DOHH2 (cell line): ENCODE measurements at regions not wholly inside any gene's neighbourhood (a gene's known extent, or its start where the extent isn't known, plus 50 kb on each side); places are given as distances from the start of the nearest gene placed in this dataset.
A peak's percentile ranks its signal among the peaks of the same experiment; 100 is the strongest.

ENCODE experiments used
- H3F3A ChIP-seq: fragments of 200-600 bp; sonication (generic), shearing (Covaris generic); 2 replicates; pipeline ENCODE4 v1.6.0; 2016; ENCODE audit warnings: antibody characterized with exemption, mild to moderate bottlenecking; ENCODE audit not compliant: control insufficient read depth, insufficient read depth
- H3K27ac ChIP-seq: fragments of 200-600 bp; sonication (generic); 2 replicates; pipeline ENCODE4 v1.5.1; 2014; ENCODE audit warnings: low read depth, mild to moderate bottlenecking, low read length, moderate library complexity
- H3K27me3 ChIP-seq: fragments of 200-600 bp; sonication (generic); 2 replicates; pipeline ENCODE4 v1.6.1; 2014; ENCODE audit warnings: mild to moderate bottlenecking, low read length, mixed read lengths; ENCODE audit not compliant: control insufficient read depth
- H3K36me3 ChIP-seq: fragments of 200-600 bp; sonication (generic); 2 replicates; pipeline ENCODE4 v1.6.1; 2014; ENCODE audit warnings: mild to moderate bottlenecking, low read length, moderate library complexity, mixed read lengths; ENCODE audit not compliant: control insufficient read depth
- H3K4me1 ChIP-seq: fragments of 200-600 bp; sonication (generic); 2 replicates; pipeline ENCODE4 v1.6.1; 2014; ENCODE audit warnings: mild to moderate bottlenecking, low read length, mixed read lengths; ENCODE audit not compliant: control insufficient read depth
- H3K4me2 ChIP-seq: fragments of 200-600 bp; sonication (generic); 2 replicates; pipeline ENCODE4 v1.6.0; 2014; ENCODE audit warnings: mild to moderate bottlenecking, low read length, moderate library complexity
- H3K4me3 ChIP-seq: fragments of 200-600 bp; sonication (generic); 2 replicates; pipeline ENCODE4 v1.5.1; 2014; ENCODE audit warnings: mild to moderate bottlenecking, low read length, mixed read lengths
- H3K79me2 ChIP-seq: fragments of 200-600 bp; sonication (generic); 2 replicates; pipeline ENCODE4 v1.6.1; 2014; ENCODE audit warnings: mild to moderate bottlenecking, low read length, mixed read lengths; ENCODE audit not compliant: control insufficient read depth
- H3K9me2 ChIP-seq: fragments of 200-600 bp; sonication (generic); replicated peaks from 2 replicates; pipeline ENCODE4 v1.6.1; 2014; ENCODE audit warnings: mild to moderate bottlenecking, low read length, mixed read lengths; ENCODE audit not compliant: control insufficient read depth
- H3K9me3 ChIP-seq: fragments of 200-600 bp; sonication (generic); 2 replicates; pipeline ENCODE4 v1.6.1; 2014; ENCODE audit warnings: antibody characterized with exemption, low read length, mixed read lengths; ENCODE audit not compliant: control insufficient read depth, insufficient read depth
- H4K20me1 ChIP-seq: fragments of 200-600 bp; sonication (generic); 2 replicates; pipeline ENCODE4 v1.6.0; 2014; ENCODE audit warnings: low read depth, mild to moderate bottlenecking, antibody characterized with exemption, low read length, moderate library complexity; ENCODE audit not compliant: control insufficient read depth, insufficient read depth
- EZH2phosphoT487 ChIP-seq: fragments of 200-600 bp; sonication (generic); IDR thresholded peaks from 2 replicates; pipeline ENCODE4 v1.6.1; 2017; ENCODE audit warnings: borderline replicate concordance, mild to moderate bottlenecking, antibody characterized with exemption, low read length, moderate library complexity, mixed read lengths
- TF ChIP-seq, protein P1 (sequence below): fragments of 200-600 bp; sonication (generic); IDR thresholded peaks from one replicate; pipeline ENCODE4 v1.5.1; 2014; ENCODE audit warnings: antibody characterized with exemption, mild to moderate bottlenecking, low read depth, low read length; ENCODE audit not compliant: poor library complexity, severe bottlenecking

DNA sequence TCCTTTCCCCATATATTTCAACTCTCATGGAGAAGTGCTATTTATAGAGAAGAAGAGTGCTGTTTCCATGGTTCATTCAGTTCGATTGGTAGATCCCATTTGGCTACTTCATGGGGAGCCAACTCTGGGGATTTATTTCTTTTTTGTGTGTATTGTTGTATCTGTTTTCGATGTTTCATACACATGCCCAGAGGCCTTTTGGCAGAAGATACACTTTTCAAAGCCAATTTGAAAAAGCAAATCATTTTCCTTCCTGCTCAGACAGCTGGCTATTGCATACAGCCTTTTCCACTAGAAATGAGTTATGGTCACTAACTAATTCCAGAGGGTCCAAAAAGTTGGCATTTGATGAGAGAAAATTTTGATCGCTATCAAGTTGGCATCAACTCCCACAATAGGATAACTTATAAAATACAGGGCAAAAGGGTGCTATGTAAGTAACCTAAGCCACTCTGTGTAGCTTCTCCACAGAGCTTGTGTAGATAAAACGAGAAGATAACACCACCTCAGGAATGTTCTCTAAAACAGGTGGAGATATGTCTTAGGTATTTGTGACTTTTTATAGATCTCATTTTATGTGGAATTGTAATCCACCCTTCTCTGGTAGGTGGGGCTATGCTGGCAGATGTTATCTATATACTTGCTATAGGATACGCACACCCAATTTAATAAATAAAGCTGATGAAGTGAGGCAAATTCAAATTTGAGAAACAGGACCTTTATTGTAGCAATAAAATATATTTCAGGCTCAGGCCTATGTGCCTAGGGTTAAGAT lies 798.5 kb downstream of the SATB2 start:
- Histone ChIP-seq H3K36me3 (no peaks in the 10 kb centered on the region), H3K4me3 (no peak overlapping the region), H3K27me3 (no peaks in the 10 kb centered on the region; the same call in 1 of the 2 replicates), H3K4me1 (peaks cover 8% of the 10 kb centered on the region; the same call in 1 of the 2 replicates), H3F3A (no peaks in the 10 kb centered on the region), H3K4me2 (no peak overlapping the region), H3K9me2 (no peaks in the 10 kb centered on the region), H3K9me3 (no peaks in the 10 kb centered on the region), H3K27ac (no peak overlapping the region), H4K20me1 (no peaks in the 10 kb centered on the region), H3K79me2 (no peaks in the 10 kb centered on the region)
- TF ChIP-seq EZH2phosphoT487, result no peak
- TF ChIP-seq, protein P1, sequence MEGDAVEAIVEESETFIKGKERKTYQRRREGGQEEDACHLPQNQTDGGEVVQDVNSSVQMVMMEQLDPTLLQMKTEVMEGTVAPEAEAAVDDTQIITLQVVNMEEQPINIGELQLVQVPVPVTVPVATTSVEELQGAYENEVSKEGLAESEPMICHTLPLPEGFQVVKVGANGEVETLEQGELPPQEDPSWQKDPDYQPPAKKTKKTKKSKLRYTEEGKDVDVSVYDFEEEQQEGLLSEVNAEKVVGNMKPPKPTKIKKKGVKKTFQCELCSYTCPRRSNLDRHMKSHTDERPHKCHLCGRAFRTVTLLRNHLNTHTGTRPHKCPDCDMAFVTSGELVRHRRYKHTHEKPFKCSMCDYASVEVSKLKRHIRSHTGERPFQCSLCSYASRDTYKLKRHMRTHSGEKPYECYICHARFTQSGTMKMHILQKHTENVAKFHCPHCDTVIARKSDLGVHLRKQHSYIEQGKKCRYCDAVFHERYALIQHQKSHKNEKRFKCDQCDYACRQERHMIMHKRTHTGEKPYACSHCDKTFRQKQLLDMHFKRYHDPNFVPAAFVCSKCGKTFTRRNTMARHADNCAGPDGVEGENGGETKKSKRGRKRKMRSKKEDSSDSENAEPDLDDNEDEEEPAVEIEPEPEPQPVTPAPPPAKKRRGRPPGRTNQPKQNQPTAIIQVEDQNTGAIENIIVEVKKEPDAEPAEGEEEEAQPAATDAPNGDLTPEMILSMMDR, result no peak

DNA sequence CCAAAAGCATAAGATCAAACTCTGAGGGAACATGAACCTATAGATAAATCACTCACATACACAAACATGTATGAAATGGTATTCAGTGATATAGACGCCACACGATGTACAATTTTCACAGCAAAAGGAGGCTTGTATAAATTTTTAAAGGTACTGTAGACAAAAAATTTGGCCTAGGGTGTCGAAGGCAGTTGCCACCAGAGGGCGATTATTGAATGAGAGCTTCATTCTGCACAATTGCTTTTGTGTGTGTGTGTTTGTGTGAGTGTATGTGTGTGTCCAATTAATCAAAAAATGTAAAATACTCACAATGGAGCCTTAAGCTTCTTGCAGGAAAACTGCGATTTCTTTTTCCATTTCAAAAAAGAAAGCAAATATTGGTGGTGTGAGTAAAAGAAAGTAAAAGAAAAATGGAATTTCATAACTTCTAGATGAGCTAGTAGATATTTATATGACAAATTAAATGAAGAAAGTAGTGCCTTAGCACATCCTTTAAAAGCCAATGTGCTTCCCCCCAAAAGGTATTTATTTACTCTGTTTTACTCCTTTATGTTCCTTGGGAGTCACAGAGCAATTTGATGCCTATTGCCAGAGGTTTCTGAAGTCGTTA lies 800.1 kb downstream of the SATB2 start:
- Histone ChIP-seq H3F3A (no peaks in the 10 kb centered on the region), H3K36me3 (no peaks in the 10 kb centered on the region), H3K4me2 (no peak overlapping the region), H3K4me1 (peaks cover 8% of the 10 kb centered on the region; the same call in 1 of the 2 replicates), H3K79me2 (no peaks in the 10 kb centered on the region), H4K20me1 (no peaks in the 10 kb centered on the region), H3K9me3 (no peaks in the 10 kb centered on the region), H3K9me2 (no peaks in the 10 kb centered on the region), H3K27me3 (no peaks in the 10 kb centered on the region; the same call in 1 of the 2 replicates), H3K4me3 (no peak overlapping the region), H3K27ac (no peak overlapping the region)
- no peak for TF ChIP-seq EZH2phosphoT487
- TF ChIP-seq, protein P1, result peak; percentile 55

DNA sequence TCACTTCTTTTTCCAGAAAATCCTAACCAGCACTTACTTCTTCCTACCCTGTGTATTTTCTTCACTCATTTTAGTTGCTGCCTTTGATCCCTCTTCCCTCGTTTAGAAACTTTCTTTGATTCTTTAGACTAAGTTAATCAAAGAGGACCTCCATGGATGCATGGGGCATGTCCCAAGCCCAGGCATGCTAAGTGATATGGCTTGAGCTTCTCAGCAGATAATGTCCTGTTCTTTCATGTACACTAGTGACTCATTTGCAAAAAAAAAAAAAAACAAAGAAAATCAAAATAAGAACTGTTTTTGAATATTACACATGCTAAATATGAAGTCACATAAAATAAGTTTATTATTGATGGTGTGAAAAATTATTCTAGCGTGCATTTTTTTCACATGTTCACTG lies 800.9 kb downstream of the SATB2 start:
- Histone ChIP-seq H3K4me2 (no peak overlapping the region), H3K9me3 (no peaks in the 10 kb centered on the region), H3K36me3 (no peaks in the 10 kb centered on the region), H3K27me3 (no peaks in the 10 kb centered on the region; the same call in 1 of the 2 replicates), H3K4me3 (no peak overlapping the region), H3F3A (no peaks in the 10 kb centered on the region), H4K20me1 (no peaks in the 10 kb centered on the region), H3K79me2 (no peaks in the 10 kb centered on the region), H3K27ac (no peak overlapping the region), H3K9me2 (no peaks in the 10 kb centered on the region), H3K4me1 (peaks cover 8% of the 10 kb centered on the region; the same call in 1 of the 2 replicates)
- TF ChIP-seq, protein P1, result no peak
